CD4-positive, CD25-positive, alpha-beta regulatory T cell (primary cell): ENCODE measurements at regions not wholly inside any gene's neighbourhood (a gene's known extent, or its start where the extent isn't known, plus 50 kb on each side); places are given as distances from the start of the nearest gene placed in this dataset.

Experiments
- ATAC-seq, 2 donors: fragments of 150-1000 bp; cut with Tn5 transposase; one replicate each; pipeline ENCODE4 v1.10.0; 2021; ENCODE audit warnings: low read depth in 2 of 2, moderate number of reproducible peaks in 2 of 2, moderate library complexity in 1 of 2
- DNase-seq, 3 donors: peaks; one replicate each; pipeline versions ENCODE4 v3.0.0 to v3.0.0-alpha.2; 2012 to 2022; ENCODE audit warnings: mixed read lengths in 1 of 3
- H3K27ac ChIP-seq: one replicate; pipeline ENCODE4 v1.7.0; 2013; ENCODE audit warnings: mild to moderate bottlenecking, low read length; ENCODE audit not compliant: insufficient read depth, poor library complexity, severe bottlenecking
- H3K27me3 ChIP-seq: one replicate; pipeline ENCODE4 v1.7.0; 2013; ENCODE audit warnings: low read length; ENCODE audit not compliant: control insufficient read depth, insufficient read depth
- H3K36me3 ChIP-seq: one replicate; pipeline ENCODE4 v1.7.0; 2013; ENCODE audit warnings: mild to moderate bottlenecking, low read length, moderate library complexity; ENCODE audit not compliant: control insufficient read depth, insufficient read depth
- H3K4me1 ChIP-seq: 2 replicates; pipeline ENCODE4 v1.7.0; 2013; ENCODE audit warnings: mild to moderate bottlenecking, low read length; ENCODE audit not compliant: insufficient read depth, control insufficient read depth, poor library complexity, severe bottlenecking
- H3K4me3 ChIP-seq: one replicate; pipeline ENCODE4 v1.7.0; 2013; ENCODE audit warnings: low read depth, mild to moderate bottlenecking, low read length, moderate library complexity
- H3K9me3 ChIP-seq, 2 experiments: 1 replicate in 1 of 2; 2 replicates in 1 of 2; pipeline ENCODE4 v1.7.0; 2013; ENCODE audit warnings: low read length in 2 of 2, mild to moderate bottlenecking in 1 of 2, moderate library complexity in 1 of 2; ENCODE audit not compliant: control insufficient read depth in 2 of 2
- H3K27ac Mint-ChIP-seq, 3 donors: one replicate each; pipeline ENCODE4 v1.8.0; 2020 to 2022; ENCODE audit warnings: mild to moderate bottlenecking in 3 of 3, mixed read lengths in 3 of 3, moderate library complexity in 2 of 3
- H3K27me3 Mint-ChIP-seq: one replicate; pipeline ENCODE4 v1.8.0; 2022; ENCODE audit warnings: mild to moderate bottlenecking, mixed read lengths
- H3K36me3 Mint-ChIP-seq: one replicate; pipeline ENCODE4 v1.8.0; 2020; ENCODE audit warnings: mixed read lengths
- H3K4me1 Mint-ChIP-seq, 4 donors: one replicate each; pipeline ENCODE4 v1.8.0; 2020 to 2022; ENCODE audit warnings: mixed read lengths in 4 of 4, mild to moderate bottlenecking in 1 of 4
- H3K4me3 Mint-ChIP-seq, 4 donors: one replicate each; pipeline ENCODE4 v1.8.0; 2020 to 2022; ENCODE audit warnings: mild to moderate bottlenecking in 4 of 4, mixed read lengths in 4 of 4, moderate library complexity in 3 of 4
- H3K9me3 Mint-ChIP-seq, 7 donors: one replicate each; pipeline ENCODE4 v1.8.0; 2020 to 2022; ENCODE audit warnings: mixed read lengths in 7 of 7, mild to moderate bottlenecking in 3 of 7, moderate library complexity in 2 of 7

- H3K27ac Mint-ChIP-seq, result no peak overlapping the region
- Histone ChIP-seq H3K4me1 (no peaks in the 10 kb centered on the region), H3K27me3 (no peaks in the 10 kb centered on the region), H3K9me3 (no peaks in the 10 kb centered on the region), H3K27ac (no peak overlapping the region), H3K4me3 (no peak overlapping the region), H3K36me3 (no peaks in the 10 kb centered on the region)
- no peaks in the 10 kb centered on the region for H3K36me3 Mint-ChIP-seq
- no peaks in the 10 kb centered on the region for H3K27me3 Mint-ChIP-seq
- ATAC-seq (no peak), DNase-seq (no peak)
- no peaks in the 10 kb centered on the region for H3K4me1 Mint-ChIP-seq
- no peak overlapping the region for H3K4me3 Mint-ChIP-seq
- peaks cover 0 to 8% (median 1%) of the 10 kb centered on the region in 7 donors for H3K9me3 Mint-ChIP-seq
Measured at GRCh38 chr12:78636231-78636855, 228.2 kb upstream of the SYT1 start.

- no peak overlapping the region for H3K4me3 Mint-ChIP-seq
- ATAC-seq, result no peak
Measured at GRCh38 chr12:78641837-78642423, 222.6 kb upstream of the SYT1 start.

GRCh38 chr12:78645956-78646355 is 218.6 kb upstream of the SYT1 start:
- H3K27ac Mint-ChIP-seq, result no peak overlapping the region
- Histone ChIP-seq H3K9me3 (peaks cover 0 to 5% of the 10 kb centered on the region in 2 experiments), H3K4me3 (no peak overlapping the region), H3K27me3 (no peaks in the 10 kb centered on the region), H3K4me1 (no peaks in the 10 kb centered on the region), H3K36me3 (no peaks in the 10 kb centered on the region), H3K27ac (no peak overlapping the region)
- H3K9me3 Mint-ChIP-seq, result peaks cover 0 to 17% (median 8%) of the 10 kb centered on the region in 7 donors
- DNase-seq (no peak), ATAC-seq (no peak)
- no peak overlapping the region for H3K4me3 Mint-ChIP-seq
- no peaks in the 10 kb centered on the region for H3K36me3 Mint-ChIP-seq
- H3K4me1 Mint-ChIP-seq, result no peaks in the 10 kb centered on the region
- H3K27me3 Mint-ChIP-seq, result no peaks in the 10 kb centered on the region

More at GRCh38 chr12:78641837-78642423, 222.6 kb upstream of the SYT1 start:
- Histone ChIP-seq H3K27ac (no peak overlapping the region), H3K27me3 (no peaks in the 10 kb centered on the region), H3K36me3 (no peaks in the 10 kb centered on the region), H3K4me1 (no peaks in the 10 kb centered on the region), H3K9me3 (peaks cover 0 to 5% of the 10 kb centered on the region in 2 experiments), H3K4me3 (no peak overlapping the region)
- Mint-ChIP-seq H3K36me3 (no peaks in the 10 kb centered on the region), H3K9me3 (peaks cover 0 to 10% (median 6%) of the 10 kb centered on the region in 7 donors), H3K4me1 (no peaks in the 10 kb centered on the region), H3K27me3 (no peaks in the 10 kb centered on the region), H3K27ac (no peak overlapping the region)
- DNase-seq, result no peak

- H3K4me1 Mint-ChIP-seq, result no peaks in the 10 kb centered on the region
- no peaks in the 10 kb centered on the region for H3K27me3 Mint-ChIP-seq
- DNase-seq (no peak), ATAC-seq (no peak)
- H3K4me3 ChIP-seq, result no peak overlapping the region
- no peak overlapping the region for H3K27ac ChIP-seq
- H3K9me3 Mint-ChIP-seq, result peaks cover 0 to 12% (median 7%) of the 10 kb centered on the region in 7 donors
- peaks cover 0 to 6% of the 10 kb centered on the region in 2 experiments for H3K9me3 ChIP-seq
- H3K27me3 ChIP-seq, result no peaks in the 10 kb centered on the region
- H3K4me1 ChIP-seq, result no peaks in the 10 kb centered on the region
- no peak overlapping the region for H3K4me3 Mint-ChIP-seq
- no peak overlapping the region for H3K27ac Mint-ChIP-seq
- no peaks in the 10 kb centered on the region for H3K36me3 Mint-ChIP-seq
- no peaks in the 10 kb centered on the region for H3K36me3 ChIP-seq
Measured at GRCh38 chr12:78651755-78652154, 212.8 kb upstream of the SYT1 start.

- no peak overlapping the region for H3K27ac ChIP-seq
- H3K4me3 ChIP-seq, result no peak overlapping the region
- H3K36me3 ChIP-seq, result no peaks in the 10 kb centered on the region
- no peaks in the 10 kb centered on the region for H3K36me3 Mint-ChIP-seq
- peaks cover 2 to 20% (median 7%) of the 10 kb centered on the region in 7 donors for H3K9me3 Mint-ChIP-seq
- H3K27me3 ChIP-seq, result no peaks in the 10 kb centered on the region
- no peaks in the 10 kb centered on the region for H3K27me3 Mint-ChIP-seq
- DNase-seq, result no peak
- H3K4me1 ChIP-seq, result no peaks in the 10 kb centered on the region
- H3K27ac Mint-ChIP-seq, result no peak overlapping the region
- no peak overlapping the region for H3K4me3 Mint-ChIP-seq
- no peaks in the 10 kb centered on the region for H3K9me3 ChIP-seq
- no peak for ATAC-seq
- H3K4me1 Mint-ChIP-seq, result no peaks in the 10 kb centered on the region
Measured at GRCh38 chr12:78666584-78666983, 198.0 kb upstream of the SYT1 start.

GRCh38 chr12:78671295-78671694 is 193.3 kb upstream of the SYT1 start:
- ATAC-seq, result no peak
- Mint-ChIP-seq H3K4me3 (no peak overlapping the region), H3K4me1 (no peaks in the 10 kb centered on the region), H3K9me3 (peaks cover 1 to 12% (median 4%) of the 10 kb centered on the region in 7 donors), H3K36me3 (no peaks in the 10 kb centered on the region), H3K27ac (no peak overlapping the region), H3K27me3 (no peaks in the 10 kb centered on the region)
- H3K27me3 ChIP-seq, result no peaks in the 10 kb centered on the region
- DNase-seq, result no peak
- no peaks in the 10 kb centered on the region for H3K4me1 ChIP-seq
- no peaks in the 10 kb centered on the region for H3K36me3 ChIP-seq
- no peak overlapping the region for H3K4me3 ChIP-seq
- no peak overlapping the region for H3K27ac ChIP-seq
- H3K9me3 ChIP-seq, result no peaks in the 10 kb centered on the region

GRCh38 chr12:78672033-78672432 is 192.5 kb upstream of the SYT1 start:
- H3K4me1 ChIP-seq, result no peaks in the 10 kb centered on the region
- no peak overlapping the region for H3K27ac ChIP-seq
- Mint-ChIP-seq H3K27me3 (no peaks in the 10 kb centered on the region), H3K36me3 (no peaks in the 10 kb centered on the region), H3K4me3 (no peak overlapping the region), H3K4me1 (no peaks in the 10 kb centered on the region), H3K27ac (no peak overlapping the region), H3K9me3 (peaks cover 1 to 12% (median 4%) of the 10 kb centered on the region in 7 donors)
- H3K27me3 ChIP-seq, result no peaks in the 10 kb centered on the region
- H3K36me3 ChIP-seq, result no peaks in the 10 kb centered on the region
- no peak for DNase-seq
- no peak for ATAC-seq
- H3K9me3 ChIP-seq, result no peaks in the 10 kb centered on the region
- no peak overlapping the region for H3K4me3 ChIP-seq
